ENCODE measurements at regions not wholly inside any gene's neighbourhood (a gene's known extent, or its start where the extent isn't known, plus 50 kb on each side); places are given as distances from the start of the nearest gene placed in this dataset.
"Not testable (repeated sequence)": the region's sequence is repeated elsewhere in the genome, so short reads cannot be mapped to it uniquely, and the experiment has no call there.

DNA sequence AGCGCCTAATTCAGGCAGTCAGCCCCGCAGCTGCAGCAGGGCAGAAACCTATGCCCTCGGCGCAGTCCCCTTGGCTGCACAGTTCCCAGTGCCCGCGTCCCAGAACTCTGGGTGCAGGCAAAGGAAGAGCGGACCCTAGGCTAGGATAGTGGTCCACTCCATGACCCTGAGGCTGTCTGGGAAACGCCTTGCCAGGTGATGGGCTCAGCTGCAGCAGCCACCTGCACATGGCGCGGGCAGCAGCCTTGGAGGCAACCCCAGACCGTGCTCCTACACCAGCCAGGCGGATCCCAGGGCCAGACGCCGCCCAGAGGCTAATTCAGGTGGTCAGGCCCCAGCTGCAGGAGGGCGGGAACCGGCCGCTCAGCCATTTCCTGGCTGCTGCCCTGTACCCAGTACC is 83.0 kb downstream of the POTEC start:
- DNase-seq, result not testable (repeated sequence)

GRCh38 chr18:14459826-14460225 is 83.6 kb downstream of the POTEC start:
- peak; percentile 2 for DNase-seq

GRCh38 chr18:14458009-14458945 is 85.1 kb downstream of the POTEC start:
- not testable (repeated sequence) for DNase-seq

- not testable (repeated sequence) for DNase-seq
Measured at GRCh38 chr18:14450637-14451009, 92.8 kb downstream of the POTEC start.

GRCh38 chr18:14449995-14450636 is 93.3 kb downstream of the POTEC start:
- DNase-seq, result not testable (repeated sequence)

GRCh38 chr18:14449062-14449461 is 94.3 kb downstream of the POTEC start:
- DNase-seq, result not testable (repeated sequence)

- DNase-seq, result peak; percentile 75
Measured at GRCh38 chr18:14447715-14448114, 95.7 kb downstream of the POTEC start.

GRCh38 chr18:14435460-14435859 is 107.9 kb downstream of the POTEC start:
- not testable (repeated sequence) for DNase-seq

DNA sequence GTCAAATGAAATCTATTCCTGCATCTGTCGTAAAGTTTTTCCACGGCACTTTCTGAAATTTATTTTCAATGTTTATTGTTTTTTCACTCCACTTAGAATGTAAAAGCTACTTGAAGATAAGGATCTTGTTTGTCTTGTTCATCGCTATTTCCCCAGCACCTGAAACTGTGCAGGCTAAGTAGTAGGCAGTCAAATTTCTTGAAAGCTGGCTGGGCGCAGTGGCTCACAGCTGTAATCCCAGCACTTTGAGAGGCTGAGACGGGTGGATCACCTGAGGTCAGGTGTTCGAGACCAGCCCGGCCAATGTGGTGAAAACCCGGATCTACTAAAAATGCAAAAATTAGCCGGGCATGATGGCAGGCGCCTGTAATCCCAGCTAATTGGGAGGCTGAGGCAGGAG is 111.0 kb downstream of the POTEC start:
- DNase-seq, result not testable (repeated sequence)

GRCh38 chr18:14431031-14431521 is 112.3 kb downstream of the POTEC start:
- peak; percentile 22 for DNase-seq

DNA sequence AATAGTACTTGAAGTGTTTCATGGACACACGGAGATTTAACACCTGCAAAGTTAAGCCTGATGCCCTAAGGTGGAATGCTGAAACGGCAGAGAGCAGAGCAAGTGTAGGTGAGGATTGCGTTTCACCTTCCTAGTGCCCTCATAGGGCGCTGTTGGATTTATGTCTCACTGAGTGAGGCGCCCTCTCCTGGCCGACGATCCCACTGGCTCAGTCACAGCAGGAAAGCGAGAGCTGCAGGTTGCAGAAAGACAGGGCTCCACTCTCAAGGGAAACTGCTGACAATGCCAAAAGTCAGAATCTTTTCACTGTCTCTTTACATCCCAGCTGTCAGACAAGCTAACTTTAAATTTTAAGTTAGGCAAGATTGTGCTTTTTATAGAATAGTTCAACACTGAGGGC is 127.6 kb downstream of the POTEC start:
- DNase-seq, result not testable (repeated sequence)

- DNase-seq, result not testable (repeated sequence)
Measured at GRCh38 chr18:14415399-14415798, 128.0 kb downstream of the POTEC start.

GRCh38 chr18:14395533-14395932 is 147.9 kb downstream of the POTEC start:
- not testable (repeated sequence) for DNase-seq

DNA sequence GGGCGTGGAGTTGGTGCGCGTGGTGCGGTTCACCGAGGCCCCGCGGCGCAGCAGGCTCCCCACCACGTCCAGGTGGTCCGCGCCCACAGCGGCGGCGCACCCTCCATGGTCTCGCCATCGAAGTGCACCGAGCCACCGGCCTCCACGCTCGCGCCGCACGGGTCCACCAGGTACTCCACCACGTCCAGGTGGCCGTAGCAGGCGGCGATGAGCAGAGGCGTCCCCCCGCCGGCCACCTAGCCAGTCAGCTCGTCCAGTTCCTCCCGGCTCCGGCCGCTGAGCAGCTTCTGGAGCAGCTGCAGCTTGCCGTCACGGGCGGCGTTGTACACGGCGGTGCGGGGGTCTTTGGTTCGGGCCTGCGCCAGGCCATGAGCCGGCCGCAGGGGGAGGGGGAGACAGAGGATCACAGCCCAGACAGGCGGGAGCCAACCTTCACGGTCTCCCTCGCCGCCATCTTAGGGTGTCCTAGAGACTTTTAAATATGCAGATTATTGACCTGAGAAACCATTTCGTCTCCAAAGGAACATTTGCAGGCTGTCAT is 149.8 kb downstream of the POTEC start:
- not testable (repeated sequence) for DNase-seq

GRCh38 chr18:14392604-14393003 is 150.8 kb downstream of the POTEC start:
- not testable (repeated sequence) for DNase-seq

- not testable (repeated sequence) for DNase-seq
Measured at GRCh38 chr18:14384961-14385360, 158.4 kb downstream of the POTEC start.

DNA sequence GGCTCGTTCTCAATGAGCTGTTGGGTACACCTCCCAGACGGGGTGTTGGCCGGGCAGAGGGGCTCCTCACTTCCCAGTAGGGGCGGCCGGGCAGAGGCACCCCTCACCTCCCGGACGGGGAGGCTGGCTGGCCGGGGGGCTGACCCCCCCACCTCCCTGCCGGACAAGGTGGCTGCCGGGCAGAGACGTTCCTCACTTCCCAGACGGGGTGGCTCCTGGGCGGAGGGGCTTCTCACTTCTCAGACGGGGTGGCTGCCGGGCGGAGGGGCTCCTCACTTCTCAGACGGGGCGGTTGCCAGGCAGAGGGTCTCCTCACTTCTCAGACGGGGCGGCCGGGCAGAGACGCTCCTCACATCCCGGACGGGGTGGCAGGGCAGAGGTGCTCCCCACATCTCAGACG is 160.7 kb downstream of the POTEC start:
- DNase-seq, result not testable (repeated sequence)

GRCh38 chr18:14379489-14379888 is 163.9 kb downstream of the POTEC start:
- DNase-seq, result not testable (repeated sequence)

- DNase-seq, result not testable (repeated sequence)
Measured at GRCh38 chr18:14378376-14378775, 165.0 kb downstream of the POTEC start.

DNA sequence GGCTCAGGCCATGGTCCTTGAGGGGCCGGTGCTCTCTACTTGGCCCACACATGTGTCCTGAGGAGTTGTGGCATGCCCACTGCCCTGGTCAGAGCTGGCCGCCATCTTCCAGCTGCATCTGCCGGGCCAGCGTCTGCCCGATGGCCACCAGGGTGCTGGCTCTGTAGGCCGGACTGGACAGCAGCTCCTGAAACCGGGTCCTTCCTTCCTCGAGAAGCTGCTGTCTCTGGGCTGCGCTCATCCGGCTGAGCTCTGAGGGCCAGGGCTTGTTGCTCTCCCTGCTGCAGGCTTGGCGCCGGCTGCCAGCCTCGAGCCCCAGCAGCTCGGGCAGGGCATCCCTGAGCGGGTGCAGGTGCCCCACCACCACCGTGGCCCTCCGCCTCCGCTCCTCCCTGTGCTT is 182.1 kb downstream of the POTEC start:
- DNase-seq, result not testable (repeated sequence)

- not testable (repeated sequence) for DNase-seq
Measured at GRCh38 chr18:14357553-14358297, 185.7 kb downstream of the POTEC start.

GRCh38 chr18:14342170-14342569 is 201.2 kb downstream of the POTEC start:
- DNase-seq, result not testable (repeated sequence)

DNA sequence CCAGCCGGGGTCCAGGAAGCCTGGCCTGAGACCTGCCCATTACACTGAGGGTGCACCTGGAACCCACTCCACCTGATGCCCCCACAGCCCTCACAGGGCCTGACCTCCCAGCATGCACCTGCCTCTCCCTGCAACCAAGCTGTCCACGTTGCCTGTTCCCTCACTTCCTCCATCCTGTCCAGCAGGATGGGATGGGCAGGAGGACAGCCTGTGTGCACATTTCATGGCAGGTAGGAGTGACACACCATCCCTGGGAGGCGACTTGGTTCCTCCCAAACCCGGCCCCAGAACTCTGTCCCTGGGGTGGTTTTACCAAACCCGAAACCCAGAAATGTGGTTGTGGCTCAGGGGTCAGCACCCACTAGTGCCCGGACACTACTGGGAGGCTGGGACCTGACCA is 203.8 kb upstream of the ZNF519 start:
- DNase-seq, result not testable (repeated sequence)
